HG02885 (cell line): ENCODE measurements at regions not wholly inside any gene's neighbourhood (a gene's known extent, or its start where the extent isn't known, plus 50 kb on each side); places are given as distances from the start of the nearest gene placed in this dataset.
"Not testable (repeated sequence)": the region's sequence is repeated elsewhere in the genome, so short reads cannot be mapped to it uniquely, and the experiment has no call there.

Experiments used
- ATAC-seq: cut with Tn5 transposase; IDR thresholded peaks from one replicate; pipeline ENCODE4 v1.9.1; 2021; ENCODE audit warnings: mild to moderate bottlenecking; ENCODE audit not compliant: unreplicated experiment, poor library complexity

GRCh38 chr3:87898971-87899370 is 159.8 kb downstream of the CGGBP1 start:
- no peak for ATAC-seq

GRCh38 chr3:87895983-87896382 is 162.8 kb downstream of the CGGBP1 start:
- ATAC-seq, result no peak

- no peak for ATAC-seq
Measured at GRCh38 chr3:87873136-87873535, 185.7 kb downstream of the CGGBP1 start.

GRCh38 chr3:87867001-87867400 is 191.8 kb downstream of the CGGBP1 start:
- ATAC-seq, result no peak

GRCh38 chr3:87856126-87856525 is 202.7 kb downstream of the CGGBP1 start:
- no peak for ATAC-seq

- no peak for ATAC-seq
Measured at GRCh38 chr3:87855616-87856015, 203.2 kb downstream of the CGGBP1 start.

GRCh38 chr3:87855211-87855610 is 203.6 kb downstream of the CGGBP1 start:
- no peak for ATAC-seq

GRCh38 chr3:87848003-87848402 is 210.8 kb downstream of the CGGBP1 start:
- no peak for ATAC-seq

- no peak for ATAC-seq
Measured at GRCh38 chr3:87837076-87837475, 221.7 kb downstream of the CGGBP1 start.

GRCh38 chr3:87836026-87836425 is 222.8 kb downstream of the CGGBP1 start:
- no peak for ATAC-seq

- ATAC-seq, result no peak
Measured at GRCh38 chr3:87835236-87835635, 223.6 kb downstream of the CGGBP1 start.

- ATAC-seq, result no peak
Measured at GRCh38 chr3:87834327-87834726, 224.5 kb downstream of the CGGBP1 start.

GRCh38 chr3:87833039-87833377 is 225.8 kb downstream of the CGGBP1 start:
- ATAC-seq, result no peak

GRCh38 chr3:87828046-87828445 is 230.8 kb downstream of the CGGBP1 start:
- ATAC-seq, result no peak

GRCh38 chr3:87822563-87822962 is 236.2 kb downstream of the CGGBP1 start:
- ATAC-seq, result no peak

GRCh38 chr3:87813503-87813902 is 245.3 kb downstream of the CGGBP1 start:
- ATAC-seq, result not testable (repeated sequence)

GRCh38 chr3:87811953-87812352 is 246.9 kb downstream of the CGGBP1 start:
- no peak for ATAC-seq

- ATAC-seq, result no peak
Measured at GRCh38 chr3:87810452-87811016, 248.3 kb downstream of the CGGBP1 start.

- ATAC-seq, result no peak
Measured at GRCh38 chr3:87805670-87806069, 253.1 kb downstream of the CGGBP1 start.

- ATAC-seq, result no peak
Measured at GRCh38 chr3:87801409-87801808, 257.4 kb downstream of the CGGBP1 start.

- no peak for ATAC-seq
Measured at GRCh38 chr3:87800516-87800915, 258.3 kb downstream of the CGGBP1 start.

- ATAC-seq, result no peak
Measured at GRCh38 chr3:87798567-87798947, 260.2 kb downstream of the CGGBP1 start.
